IMR-90 (cell line): ENCODE measurements at regions not wholly inside any gene's neighbourhood (a gene's known extent, or its start where the extent isn't known, plus 50 kb on each side); places are given as distances from the start of the nearest gene placed in this dataset.

Source experiments
- ATAC-seq: fragments of 200-7000 bp; cut with Tn5 transposase; 2 replicates; pipeline ENCODE4 v1.9.1; 2020; ENCODE audit warnings: low read depth, mild to moderate bottlenecking, moderate library complexity
- BruUV-seq: library from RNA; stranded (reverse); fragments of 400-500 nt; replicated peaks from 2 replicates; lab custom pipeline; 2021; lab: Mats Ljungman, UMichigan
- CTCF ChIA-PET: fragments of 300-600 bp; formaldehyde crosslinking; extraction: SDS; loops from one replicate; lab custom pipeline; 2021; ENCODE audit warnings: antibody characterized with exemption; lab: Yijun Ruan, JAX
- POLR2A ChIA-PET: fragments of 300-600 bp; sonication (Branson Sonifier 250); formaldehyde crosslinking; loops from one replicate; lab custom pipeline; 2022; ENCODE audit warnings: antibody characterized with exemption; ENCODE audit not compliant: unreplicated experiment; lab: Charles Lee
- DNase-seq: peaks from one replicate; pipeline ENCODE4 v3.0.0; 2013
- H2AFZ ChIP-seq: replicated peaks from 2 replicates; pipeline ENCODE3; 2013; ENCODE audit warnings: low read length, mild to moderate bottlenecking; ENCODE audit not compliant: poor library complexity
- H2AK5ac ChIP-seq: 2 replicates; pipeline ENCODE4 v1.6.1; 2013; ENCODE audit warnings: low read depth, low read length, inconsistent platforms
- H2AK9ac ChIP-seq: replicated peaks from 2 replicates; pipeline ENCODE3; 2013; ENCODE audit warnings: mild to moderate bottlenecking, low read depth, low read length, moderate library complexity; ENCODE audit not compliant: poor library complexity
- H2BK120ac ChIP-seq: 2 replicates; pipeline ENCODE4 v1.6.1; 2013; ENCODE audit warnings: low read depth, low read length, inconsistent platforms
- H2BK15ac ChIP-seq: 3 replicates; pipeline ENCODE4 v1.6.1; 2013; ENCODE audit warnings: low read depth, low read length, inconsistent platforms
- H2BK20ac ChIP-seq: 2 replicates; pipeline ENCODE4 v1.6.1; 2013; ENCODE audit warnings: low read depth, mild to moderate bottlenecking, inconsistent platforms, low read length, moderate library complexity
- H2BK5ac ChIP-seq: 2 replicates; pipeline ENCODE4 v1.6.1; 2013; ENCODE audit warnings: mild to moderate bottlenecking, low read depth, low read length, inconsistent platforms; ENCODE audit not compliant: poor library complexity, severe bottlenecking
- H3K14ac ChIP-seq: replicated peaks from 2 replicates; pipeline ENCODE4 v1.6.1; 2013; ENCODE audit warnings: low read depth, low read length, inconsistent platforms
- H3K18ac ChIP-seq: 2 replicates; pipeline ENCODE4 v1.6.1; 2013; ENCODE audit warnings: low read depth, low read length, control low read depth
- H3K23ac ChIP-seq: 2 replicates; pipeline ENCODE4 v1.6.1; 2013; ENCODE audit warnings: low read depth, low read length, inconsistent platforms
- H3K27ac ChIP-seq: 2 replicates; pipeline ENCODE4 v1.5.1; 2013; ENCODE audit warnings: mild to moderate bottlenecking, control low read depth, low read length; ENCODE audit not compliant: insufficient read depth
- H3K27me3 ChIP-seq: 2 replicates; pipeline ENCODE4 v1.6.1; 2013; ENCODE audit warnings: low read length; ENCODE audit not compliant: control insufficient read depth, insufficient read depth
- H3K36me3 ChIP-seq: 2 replicates; pipeline ENCODE4 v1.6.1; 2013; ENCODE audit warnings: low read length, mixed read lengths; ENCODE audit not compliant: control insufficient read depth, insufficient read depth
- H3K4ac ChIP-seq: 2 replicates; pipeline ENCODE4 v1.6.1; 2013; ENCODE audit warnings: low read depth, low read length, inconsistent platforms
- H3K4me1 ChIP-seq: 2 replicates; pipeline ENCODE4 v1.6.1; 2013; ENCODE audit warnings: low read length, mixed read lengths; ENCODE audit not compliant: control insufficient read depth, insufficient read depth
- H3K4me2 ChIP-seq: 2 replicates; pipeline ENCODE4 v1.6.1; 2013; ENCODE audit warnings: low read depth, mild to moderate bottlenecking, control low read depth, low read length, moderate library complexity
- H3K4me3 ChIP-seq: 2 replicates; pipeline ENCODE4 v1.5.1; 2013; ENCODE audit warnings: low read depth, mild to moderate bottlenecking, control low read depth, low read length, moderate library complexity; ENCODE audit not compliant: insufficient read depth
- H3K56ac ChIP-seq: 2 replicates; pipeline ENCODE4 v1.6.1; 2013; ENCODE audit warnings: low read length, inconsistent platforms; ENCODE audit not compliant: insufficient read depth; ENCODE audit errors: extremely low read depth
- H3K79me1 ChIP-seq, 2 experiments: 2 replicates each; pipeline ENCODE4 v1.6.1; 2013; ENCODE audit warnings: low read length in 2 of 2, inconsistent platforms in 1 of 2, low read depth in 1 of 2
- H3K9ac ChIP-seq: 2 replicates; pipeline ENCODE4 v1.6.1; 2013; ENCODE audit warnings: low read depth, low read length, control low read depth
- H3K9me1 ChIP-seq: 2 replicates; pipeline ENCODE4 v1.6.1; 2013; ENCODE audit warnings: low read length, inconsistent platforms; ENCODE audit not compliant: insufficient read depth
- H3K9me3 ChIP-seq: 2 replicates; pipeline ENCODE4 v1.6.1; 2013; ENCODE audit warnings: low read length; ENCODE audit not compliant: control insufficient read depth, insufficient read depth
- H4K20me1 ChIP-seq: 2 replicates; pipeline ENCODE4 v1.6.1; 2013; ENCODE audit warnings: low read length, inconsistent platforms; ENCODE audit not compliant: insufficient read depth
- H4K5ac ChIP-seq: 2 replicates; pipeline ENCODE4 v1.6.1; 2013; ENCODE audit warnings: mild to moderate bottlenecking, low read depth, low read length, control low read depth
- H4K8ac ChIP-seq, 2 experiments: 2 replicates each; pipeline ENCODE4 v1.6.1; 2013; ENCODE audit warnings: low read depth in 2 of 2, low read length in 2 of 2, control low read depth in 1 of 2, inconsistent platforms in 1 of 2
- H4K91ac ChIP-seq: 2 replicates; pipeline ENCODE4 v1.6.1; 2013; ENCODE audit warnings: low read depth, low read length, inconsistent platforms; ENCODE audit not compliant: insufficient read depth
- CHD1 ChIP-seq: IDR thresholded peaks from 2 replicates; pipeline ENCODE4 v1.6.1; 2012; ENCODE audit warnings: low read depth, low read length, improper control_type of control experiment
- RFX5 ChIP-seq: IDR thresholded peaks from 2 replicates; pipeline ENCODE4 v1.8.0; 2012; ENCODE audit warnings: low read depth, mild to moderate bottlenecking, low read length, moderate library complexity
- USF2 ChIP-seq: fragments of 150-350 bp; IDR thresholded peaks from 2 replicates; pipeline ENCODE4 v1.6.1; 2017; ENCODE audit warnings: mild to moderate bottlenecking, antibody characterized with exemption, low read length, low read depth
- WGBS, 2 experiments: methylation state at CpG; one replicate each; pipeline versions ENCODE4 v1.1.5 to v1.1.7; 2013; ENCODE audit warnings: missing lambda C conversion rate in 2 of 2; ENCODE audit not compliant: insufficient read length in 1 of 2; ENCODE audit errors: extremely low coverage in 2 of 2; 5-methylcytosine and 5-hydroxymethylcytosine counted together
- dilution Hi-C: fragments of 300-500 bp; cut with HindIII; formaldehyde crosslinking; loops from one replicate; pipeline ENCODE4 v1.14.3; 2018; ENCODE audit warnings: low sequenced_read_pairs; ENCODE audit not compliant: unreplicated experiment
- in situ Hi-C: fragments of 300-500 bp; cut with MboI; formaldehyde crosslinking; loops from 3 replicates; pipeline ENCODE4 v1.14.3; 2019; ENCODE audit warnings: low sequenced_read_pairs, inconsistent platforms, mixed read lengths
- intact Hi-C: fragments of 100-400 bp; cut with micrococcal nuclease; formaldehyde crosslinking; loops from 2 replicates; pipeline ENCODE4 v1.10.0; 2022

DNA sequence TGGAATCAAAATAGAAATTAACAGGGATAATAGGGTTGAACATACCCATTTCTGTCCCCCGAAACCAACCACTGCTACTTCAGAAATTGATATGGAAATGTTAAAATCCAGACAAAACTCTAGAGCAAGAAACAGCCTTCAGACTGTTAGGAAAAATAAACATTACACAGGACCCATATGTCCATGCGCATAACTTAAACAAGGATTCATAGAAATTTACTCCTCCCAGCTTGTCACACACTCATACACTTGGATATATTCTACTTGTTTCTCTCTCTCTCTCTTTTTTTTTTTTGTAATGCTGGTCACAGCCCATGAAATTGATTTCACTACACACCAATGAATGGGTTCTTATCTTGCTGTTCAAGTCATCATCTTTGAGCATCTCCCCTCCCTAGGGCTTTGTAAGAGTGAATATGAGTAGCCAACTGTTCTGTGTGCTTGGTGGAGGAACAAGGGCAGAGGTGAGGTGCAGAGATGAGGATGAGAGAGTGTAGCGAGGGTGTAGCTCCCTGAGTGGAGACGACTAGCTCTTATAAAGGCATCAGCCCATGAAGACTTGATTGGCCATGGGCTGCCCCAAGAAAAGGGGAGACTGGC lies 61.8 kb upstream of the MLN start:
- H3K23ac ChIP-seq = no peak overlapping the region
- no peaks in the 10 kb centered on the region for H3K79me1 ChIP-seq
- dilution Hi-C loops = no loop called here

More for the DNA sequence above, 61.8 kb upstream of the MLN start:
- Histone ChIP-seq H3K9me3 (no peaks in the 10 kb centered on the region), H3K4ac (no peak overlapping the region), H3K4me1 (no peaks in the 10 kb centered on the region), H3K4me3 (no peak overlapping the region), H2AK5ac (no peak overlapping the region), H2BK120ac (no peak overlapping the region), H3K56ac (no peak overlapping the region), H4K8ac (no peak overlapping the region), H2BK15ac (no peak overlapping the region), H2BK5ac (no peak overlapping the region), H4K20me1 (no peaks in the 10 kb centered on the region), H4K5ac (no peak overlapping the region), H3K27me3 (peaks cover 51% of the 10 kb centered on the region), H3K27ac (no peak overlapping the region), H3K4me2 (no peak overlapping the region), H2AK9ac (no peak overlapping the region), H4K91ac (no peak overlapping the region), H3K9me1 (no peaks in the 10 kb centered on the region), H3K14ac (no peak overlapping the region), H2AFZ (no peak overlapping the region), H3K9ac (no peak overlapping the region), H3K18ac (no peak overlapping the region), H2BK20ac (no peak overlapping the region), H3K36me3 (no peaks in the 10 kb centered on the region)
- in situ Hi-C loops (no loop called here), intact Hi-C loops (no loop called here)
- no CpG with 5 or more reads among the region's 4 CpGs for WGBS, 2 experiments
- ChIA-PET CTCF (no interaction called here), POLR2A (no interaction called here)
- ATAC-seq = no peak
- no TSS peak for BruUV-seq
- TF ChIP-seq USF2 (no peak), RFX5 (no peak), CHD1 (no peak)
- DNase-seq = no peak
